Endothelial cell of umbilical vein (primary cell): ENCODE measurements at regions not wholly inside any gene's neighbourhood (a gene's known extent, or its start where the extent isn't known, plus 50 kb on each side); places are given as distances from the start of the nearest gene placed in this dataset.

Source experiments
- BruUV-seq: library from RNA; stranded (reverse); fragments of 400-500 nt; replicated peaks from 2 replicates; lab custom pipeline; 2021; lab: Mats Ljungman, UMichigan
- CTCF ChIA-PET: fragments of 300-600, 350-600 bp; sonication (Branson Sonifier 250); formaldehyde crosslinking; loops from one replicate; lab custom pipeline; 2021; ENCODE audit warnings: antibody characterized with exemption, inconsistent platforms; lab: Charles Lee
- POLR2A ChIA-PET: fragments of 300-600, 350-600 bp; sonication (Branson Sonifier 250); formaldehyde crosslinking; loops from one replicate; lab custom pipeline; 2021; ENCODE audit warnings: antibody characterized with exemption, inconsistent platforms; lab: Charles Lee
- DNase-seq: peaks from one replicate; pipeline ENCODE4 v3.0.0-alpha.2; 2011; ENCODE audit warnings: low read depth, low spot score
- FAIRE-seq: peaks from 2 replicates; lab custom pipeline; 2011; peaks lifted over from hg19 to GRCh38; lab: Jason Lieb, UNC
- H2AFZ ChIP-seq: 2 replicates; pipeline ENCODE4 v1.6.0; 2012; ENCODE audit warnings: low read depth, low read length, control low read depth, inconsistent platforms
- H3K27ac ChIP-seq: 2 replicates; pipeline ENCODE4 v1.5.1; 2011; ENCODE audit warnings: low read depth, mild to moderate bottlenecking, control low read depth, low read length, moderate library complexity; ENCODE audit not compliant: insufficient read depth
- H3K27me3 ChIP-seq, 2 experiments: 2 replicates each; pipeline versions ENCODE4 v1.6.0 to v1.6.1; 2011; ENCODE audit warnings: low read length in 2 of 2, mixed read lengths in 1 of 2; ENCODE audit not compliant: control insufficient read depth in 2 of 2, insufficient read depth in 2 of 2
- H3K36me3 ChIP-seq, 2 experiments: 2 replicates in 1 of 2; 3 replicates in 1 of 2; pipeline ENCODE4 v1.5.1; 2011; ENCODE audit warnings: low read length in 2 of 2, mild to moderate bottlenecking in 1 of 2, moderate library complexity in 1 of 2; ENCODE audit not compliant: control insufficient read depth in 2 of 2, insufficient read depth in 2 of 2; ENCODE audit errors: extremely low read depth in 1 of 2
- H3K4me1 ChIP-seq: 3 replicates; pipeline ENCODE4 v1.5.1; 2011; ENCODE audit warnings: mild to moderate bottlenecking, low read length; ENCODE audit not compliant: control insufficient read depth, insufficient read depth; ENCODE audit errors: extremely low read depth
- H3K4me2 ChIP-seq: 2 replicates; pipeline ENCODE4 v1.6.1; 2011; ENCODE audit warnings: low read length, control low read depth, mixed read lengths; ENCODE audit not compliant: insufficient read depth
- H3K4me3 ChIP-seq, 3 experiments: fragments of 200-600 bp in 1 of 3; sonication (generic), shearing (Covaris generic) in 1 of 3; replicated peaks in 1 of 3; 2 replicates each; pipeline ENCODE4 v1.5.1; 2011 to 2016; ENCODE audit warnings: control low read depth in 3 of 3, low read length in 3 of 3, mild to moderate bottlenecking in 2 of 3, inconsistent platforms in 1 of 3, low read depth in 1 of 3, moderate library complexity in 1 of 3; ENCODE audit not compliant: insufficient read depth in 1 of 3
- H3K79me2 ChIP-seq: 2 replicates; pipeline ENCODE4 v1.6.0; 2012; ENCODE audit warnings: low read length, inconsistent platforms; ENCODE audit not compliant: control insufficient read depth, insufficient read depth
- H3K9ac ChIP-seq: replicated peaks from 2 replicates; pipeline ENCODE3; 2011; ENCODE audit warnings: low read length, control low read depth; ENCODE audit not compliant: insufficient read depth; ENCODE audit errors: extremely low read depth
- H3K9me1 ChIP-seq: replicated peaks from 3 replicates; pipeline ENCODE4 v1.6.0; 2011; ENCODE audit warnings: mild to moderate bottlenecking, low read length; ENCODE audit not compliant: control insufficient read depth, insufficient read depth; ENCODE audit errors: extremely low read depth
- H3K9me3 ChIP-seq: replicated peaks from 2 replicates; pipeline ENCODE4 v1.5.1; 2012; ENCODE audit warnings: low read length, inconsistent platforms; ENCODE audit not compliant: control insufficient read depth, insufficient read depth
- H4K20me1 ChIP-seq: replicated peaks from 2 replicates; pipeline ENCODE3; 2011; ENCODE audit warnings: mild to moderate bottlenecking, low read length; ENCODE audit not compliant: control insufficient read depth, insufficient read depth; ENCODE audit errors: extremely low read depth
- FOS ChIP-seq: IDR thresholded peaks from 2 replicates; pipeline ENCODE4 v1.6.1; 2011; ENCODE audit warnings: mild to moderate bottlenecking, low read length, moderate library complexity, borderline replicate concordance; ENCODE audit not compliant: insufficient read depth
- GATA2 ChIP-seq: IDR thresholded peaks from 2 replicates; pipeline ENCODE4 v1.7.0; 2011; ENCODE audit warnings: low read depth, mild to moderate bottlenecking, moderate library complexity, mixed read lengths, low read length; ENCODE audit not compliant: insufficient read length, insufficient read depth
- JUN ChIP-seq: IDR thresholded peaks from 2 replicates; pipeline ENCODE4 v1.6.1; 2011; ENCODE audit warnings: borderline replicate concordance, low read depth; ENCODE audit not compliant: insufficient read length, insufficient read depth
- MYC ChIP-seq: IDR thresholded peaks from one replicate; pipeline ENCODE4 v1.6.1; 2011; ENCODE audit warnings: mild to moderate bottlenecking, low read depth, low read length
- POLR2A ChIP-seq: IDR thresholded peaks from 2 replicates; pipeline ENCODE4 v1.6.1; 2012; ENCODE audit warnings: low read depth, mild to moderate bottlenecking, control low read depth, low read length
- POLR2AphosphoS5 ChIP-seq: IDR thresholded peaks from 2 replicates; pipeline ENCODE4 v1.6.1; 2012; ENCODE audit warnings: low read depth, mild to moderate bottlenecking, control low read depth, low read length, moderate library complexity; ENCODE audit not compliant: insufficient read depth
- dilution Hi-C: fragments of 300-500 bp; cut with MboI; formaldehyde crosslinking; loops from one replicate; pipeline ENCODE4 v1.15.0; 2019; ENCODE audit warnings: low sequenced_read_pairs; ENCODE audit not compliant: extremely low pct_ligation_motif_present
- intact Hi-C: fragments of 100-400 bp; cut with micrococcal nuclease; formaldehyde crosslinking; loops from one replicate; pipeline ENCODE4 v1.10.0; 2022
- TF ChIP-seq, protein P1 (sequence below): IDR thresholded peaks from 2 replicates; pipeline ENCODE4 v1.6.1; 2011; ENCODE audit not compliant: insufficient read depth, insufficient read length
- TF ChIP-seq, protein P2 (sequence below), 2 donors: IDR thresholded peaks; 1 replicate in 1 of 2; 2 replicates in 1 of 2; pipeline ENCODE4 v1.5.1; 2011; ENCODE audit warnings: low read length in 2 of 2, mild to moderate bottlenecking in 2 of 2, moderate library complexity in 2 of 2, control low read depth in 1 of 2, inconsistent platforms in 1 of 2, low read depth in 1 of 2; ENCODE audit not compliant: insufficient read depth in 1 of 2; ENCODE audit errors: extremely low read depth in 1 of 2

DNA sequence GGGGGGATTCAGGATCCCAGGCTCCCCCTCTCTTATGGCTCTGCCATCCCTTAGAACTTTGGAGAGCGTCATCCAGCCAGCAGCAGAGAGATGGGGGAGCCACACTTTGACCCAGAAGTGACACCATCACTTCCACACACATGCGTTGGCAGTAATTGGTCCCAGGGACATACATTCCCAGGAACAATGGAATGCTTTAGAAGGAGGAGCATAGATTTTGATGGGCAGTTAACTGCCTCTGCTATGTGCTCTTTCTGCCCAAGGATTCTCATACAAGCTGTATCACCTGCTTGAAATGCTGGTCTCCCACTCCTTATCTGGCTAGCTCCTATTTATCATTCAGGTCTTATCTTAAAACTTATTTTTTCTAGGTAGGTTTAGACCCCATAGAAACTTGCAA, 109.0 kb upstream of the RPH3A start:
- dilution Hi-C loops (no loop called here), intact Hi-C loops (no loop called here)
- no peaks in the 10 kb centered on the region for H3K79me2 ChIP-seq
- TF ChIP-seq MYC (no peak), JUN (no peak), GATA2 (no peak), POLR2AphosphoS5 (no peak), POLR2A (no peak), FOS (no peak)
- TF ChIP-seq, protein P1, sequence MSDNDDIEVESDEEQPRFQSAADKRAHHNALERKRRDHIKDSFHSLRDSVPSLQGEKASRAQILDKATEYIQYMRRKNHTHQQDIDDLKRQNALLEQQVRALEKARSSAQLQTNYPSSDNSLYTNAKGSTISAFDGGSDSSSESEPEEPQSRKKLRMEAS: no peak
- TF ChIP-seq, protein P2, sequence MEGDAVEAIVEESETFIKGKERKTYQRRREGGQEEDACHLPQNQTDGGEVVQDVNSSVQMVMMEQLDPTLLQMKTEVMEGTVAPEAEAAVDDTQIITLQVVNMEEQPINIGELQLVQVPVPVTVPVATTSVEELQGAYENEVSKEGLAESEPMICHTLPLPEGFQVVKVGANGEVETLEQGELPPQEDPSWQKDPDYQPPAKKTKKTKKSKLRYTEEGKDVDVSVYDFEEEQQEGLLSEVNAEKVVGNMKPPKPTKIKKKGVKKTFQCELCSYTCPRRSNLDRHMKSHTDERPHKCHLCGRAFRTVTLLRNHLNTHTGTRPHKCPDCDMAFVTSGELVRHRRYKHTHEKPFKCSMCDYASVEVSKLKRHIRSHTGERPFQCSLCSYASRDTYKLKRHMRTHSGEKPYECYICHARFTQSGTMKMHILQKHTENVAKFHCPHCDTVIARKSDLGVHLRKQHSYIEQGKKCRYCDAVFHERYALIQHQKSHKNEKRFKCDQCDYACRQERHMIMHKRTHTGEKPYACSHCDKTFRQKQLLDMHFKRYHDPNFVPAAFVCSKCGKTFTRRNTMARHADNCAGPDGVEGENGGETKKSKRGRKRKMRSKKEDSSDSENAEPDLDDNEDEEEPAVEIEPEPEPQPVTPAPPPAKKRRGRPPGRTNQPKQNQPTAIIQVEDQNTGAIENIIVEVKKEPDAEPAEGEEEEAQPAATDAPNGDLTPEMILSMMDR (IDR thresholded peaks at IDR 0.05; ENCODE audit: extremely low read depth in 1 of 2, insufficient read depth in 1 of 2, low read depth in 1 of 2, low read length in 2 of 2): no peak
- H3K27ac ChIP-seq: no peak overlapping the region
- H3K9ac ChIP-seq: no peak overlapping the region
- H3K9me1 ChIP-seq: no peaks in the 10 kb centered on the region
- H3K36me3 ChIP-seq: no peaks in the 10 kb centered on the region
- no peaks in the 10 kb centered on the region for H3K4me1 ChIP-seq
- no peak overlapping the region for H3K4me3 ChIP-seq
- FAIRE-seq (no peak), DNase-seq (no peak)
- ChIA-PET POLR2A (no interaction called here), CTCF (no interaction called here)
- no peak overlapping the region for H3K4me2 ChIP-seq
- no peaks in the 10 kb centered on the region for H4K20me1 ChIP-seq
- no peak overlapping the region for H2AFZ ChIP-seq
- BruUV-seq: no TSS peak
- no peaks in the 10 kb centered on the region for H3K9me3 ChIP-seq
- no peaks in the 10 kb centered on the region for H3K27me3 ChIP-seq
